ENCODE measurements at regions not wholly inside any gene's neighbourhood (a gene's known extent, or its start where the extent isn't known, plus 50 kb on each side); places are given as distances from the start of the nearest gene placed in this dataset.

- no peaks in the 10 kb centered on the region for H3K9me3 ChIP-seq
- H3K27ac ChIP-seq = no peak overlapping the region
- no peaks in the 10 kb centered on the region for H3K27me3 ChIP-seq
- DNase-seq (ENCODE audit: extremely low spot score in 2 of 2) = no peak
- H3K36me3 ChIP-seq = no peaks in the 10 kb centered on the region
- TF ChIP-seq POLR2A (IDR thresholded peaks at IDR 0.05) = no peak
- no peaks in the 10 kb centered on the region for H3K4me1 ChIP-seq
- H3K4me3 ChIP-seq = no peak overlapping the region
- intact Hi-C loops (cut with DNase I) = no loop called here
Observed at GRCh38 chrX:45633419-45633818, 432.7 kb upstream of the DIPK2B start.

- Histone ChIP-seq H3K9me3 (no peaks in the 10 kb centered on the region), H3K27me3 (no peaks in the 10 kb centered on the region), H3K27ac (no peak overlapping the region), H3K4me3 (no peak overlapping the region), H3K36me3 (no peaks in the 10 kb centered on the region), H3K4me1 (no peaks in the 10 kb centered on the region)
- intact Hi-C loops (cut with DNase I) = no loop called here
- TF ChIP-seq POLR2AphosphoS5 (IDR thresholded peaks at IDR 0.05; ENCODE audit: insufficient read depth in 1 of 2, low read depth in 1 of 2) (no peak), POLR2A (IDR thresholded peaks at IDR 0.05) (no peak), CTCF (IDR thresholded peaks at IDR 0.05) (no peak)
- no peak for DNase-seq (ENCODE audit: extremely low spot score in 2 of 2)
Observed at GRCh38 chrX:45632506-45632905, 431.8 kb upstream of the DIPK2B start.

GRCh38 chrX:45630078-45630477, 429.4 kb upstream of the DIPK2B start:
- no peaks in the 10 kb centered on the region for H3K9me3 ChIP-seq
- H3K27ac ChIP-seq = no peak overlapping the region
- no peaks in the 10 kb centered on the region for H3K27me3 ChIP-seq
- H3K4me3 ChIP-seq = no peak overlapping the region
- intact Hi-C loops (cut with DNase I) = no loop called here
- no peak for TF ChIP-seq POLR2A (IDR thresholded peaks at IDR 0.05)
- TF ChIP-seq POLR2AphosphoS5 (IDR thresholded peaks at IDR 0.05; ENCODE audit: insufficient read depth in 1 of 2, low read depth in 1 of 2) = no peak
- no peak for TF ChIP-seq CTCF (IDR thresholded peaks at IDR 0.05)
- no peaks in the 10 kb centered on the region for H3K36me3 ChIP-seq
- no peaks in the 10 kb centered on the region for H3K4me1 ChIP-seq
- DNase-seq (ENCODE audit: extremely low spot score in 2 of 2) = no peak

DNA sequence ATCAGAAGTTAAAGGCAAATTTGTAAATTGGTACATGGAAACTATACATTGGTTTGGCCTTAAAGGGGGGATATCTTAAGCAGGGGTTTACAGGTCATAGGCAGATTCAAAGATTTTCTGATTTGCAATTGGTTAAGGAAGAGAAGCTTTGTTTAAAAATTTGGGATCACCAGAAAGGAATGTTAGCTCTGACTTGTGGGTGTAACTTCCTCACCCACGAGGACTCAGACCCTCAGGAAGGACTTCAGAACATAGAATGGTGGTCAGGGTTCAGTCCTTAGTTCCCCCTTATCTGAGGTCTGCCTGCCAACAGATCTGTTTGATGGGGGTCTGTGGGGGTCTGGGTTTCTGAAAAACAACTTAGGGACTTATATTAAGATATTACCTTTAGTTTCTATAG, 427.4 kb upstream of the DIPK2B start:
- no peak overlapping the region for H3K4me3 ChIP-seq
- no peak for DNase-seq (ENCODE audit: extremely low spot score in 2 of 2)
- no peak overlapping the region for H3K27ac ChIP-seq
- TF ChIP-seq POLR2A (IDR thresholded peaks at IDR 0.05) = no peak
- TF ChIP-seq CTCF (IDR thresholded peaks at IDR 0.05) = no peak
- no peak for TF ChIP-seq POLR2AphosphoS5 (IDR thresholded peaks at IDR 0.05; ENCODE audit: insufficient read depth in 1 of 2, low read depth in 1 of 2)
- intact Hi-C loops (cut with DNase I) = no loop called here
- no peaks in the 10 kb centered on the region for H3K36me3 ChIP-seq
- H3K9me3 ChIP-seq = no peaks in the 10 kb centered on the region
- no peaks in the 10 kb centered on the region for H3K27me3 ChIP-seq
- no peaks in the 10 kb centered on the region for H3K4me1 ChIP-seq

DNA sequence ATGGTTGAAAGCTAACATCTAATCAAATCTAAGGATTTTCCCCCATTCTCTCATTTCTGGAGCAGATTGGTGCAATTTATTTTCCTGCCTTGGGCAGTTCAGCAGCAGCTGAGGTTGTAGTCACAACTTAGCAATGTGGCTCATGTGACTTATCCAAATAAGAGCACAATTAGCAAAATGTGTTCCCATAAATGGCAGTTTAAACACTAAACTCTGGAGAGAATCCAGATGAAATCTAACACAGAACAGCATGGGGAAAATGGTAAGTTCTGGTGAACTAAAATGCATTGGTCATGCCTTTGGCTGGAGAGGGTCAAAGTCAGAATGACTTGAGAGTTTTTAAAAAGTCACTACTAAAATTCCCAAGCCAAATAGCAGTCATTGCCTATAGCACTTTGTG, 422.6 kb upstream of the DIPK2B start:
- no peak for DNase-seq (ENCODE audit: extremely low spot score in 2 of 2)
- H3K27ac ChIP-seq = peak overlapping the region; percentile 55
- no peaks in the 10 kb centered on the region for H3K4me1 ChIP-seq
- TF ChIP-seq POLR2A (IDR thresholded peaks at IDR 0.05) (no peak), CTCF (IDR thresholded peaks at IDR 0.05) (no peak), POLR2AphosphoS5 (IDR thresholded peaks at IDR 0.05; ENCODE audit: insufficient read depth in 1 of 2, low read depth in 1 of 2) (peak in 1 of 2 donors; percentile 11)
- H3K9me3 ChIP-seq = no peaks in the 10 kb centered on the region
- H3K27me3 ChIP-seq = no peaks in the 10 kb centered on the region
- no peaks in the 10 kb centered on the region for H3K36me3 ChIP-seq
- H3K4me3 ChIP-seq = no peak overlapping the region
- intact Hi-C loops (cut with DNase I) = loop anchor here (5.0 kb wide), 1 partner anchor 116 kb away; no protein-coding TSS in a partner anchor

GRCh38 chrX:45622538-45622937, 421.9 kb upstream of the DIPK2B start:
- Histone ChIP-seq H3K4me1 (no peaks in the 10 kb centered on the region), H3K27me3 (no peaks in the 10 kb centered on the region), H3K36me3 (no peaks in the 10 kb centered on the region), H3K4me3 (no peak overlapping the region), H3K27ac (peak overlapping the region; percentile 55), H3K9me3 (no peaks in the 10 kb centered on the region)
- no peak for TF ChIP-seq POLR2A (IDR thresholded peaks at IDR 0.05)
- no peak for TF ChIP-seq CTCF (IDR thresholded peaks at IDR 0.05)
- TF ChIP-seq POLR2AphosphoS5 (IDR thresholded peaks at IDR 0.05; ENCODE audit: insufficient read depth in 1 of 2, low read depth in 1 of 2) = no peak
- no peak for DNase-seq (ENCODE audit: extremely low spot score in 2 of 2)
- intact Hi-C loops (cut with DNase I) = loop anchor here (5.0 kb wide), 1 partner anchor 115 kb away; no protein-coding TSS in a partner anchor
